HCT116 (cell line): ENCODE measurements at regions not wholly inside any gene's neighbourhood (a gene's known extent, or its start where the extent isn't known, plus 50 kb on each side); places are given as distances from the start of the nearest gene placed in this dataset.

Experiments used
- ATAC-seq: fragments of 200-7000 bp; cut with Tn5 transposase; 2 replicates; pipeline ENCODE4 v1.9.1; 2020; ENCODE audit warnings: mild to moderate bottlenecking, moderate library complexity
- BruUV-seq: library from RNA; stranded (reverse); fragments of 400-500 nt; replicated peaks from 2 replicates; lab custom pipeline; 2021; lab: Mats Ljungman, UMichigan
- CTCF ChIA-PET: fragments of 300-600 bp; sonication (Branson Sonifier 250); formaldehyde crosslinking; loops from one replicate; lab custom pipeline; 2021; ENCODE audit warnings: antibody characterized with exemption; lab: Charles Lee
- POLR2A ChIA-PET: fragments of 300-600, 350-600 bp; sonication (Branson Sonifier 250); formaldehyde crosslinking; loops from one replicate; lab custom pipeline; 2021; ENCODE audit warnings: antibody characterized with exemption; lab: Charles Lee
- RAD21 ChIA-PET, 2 experiments: fragments of 300-600 bp; sonication (Branson Sonifier 250); formaldehyde crosslinking; loops; one replicate each; lab custom pipeline; 2023; ENCODE audit warnings: low total read pairs in 2 of 2; ENCODE audit not compliant: uncharacterized antibody in 2 of 2, unreplicated experiment in 2 of 2, low non-redundant PET in 1 of 2; lab: Charles Lee
- DNase-seq: peaks from one replicate; pipeline ENCODE4 v3.0.0-alpha.2; 2010; ENCODE audit warnings: low read depth, low spot score
- H2AFZ ChIP-seq: fragments of 200-600 bp; shearing (Covaris generic), sonication (generic); 2 replicates; pipeline ENCODE4 v1.6.1; 2017; ENCODE audit warnings: low read depth, mixed run types, mixed read lengths, antibody characterized with exemption, low read length; ENCODE audit not compliant: poor library complexity, severe bottlenecking
- H3K27ac ChIP-seq: 2 replicates; pipeline ENCODE4 v1.5.1; 2012; ENCODE audit warnings: low read depth, low read length
- H3K27me3 ChIP-seq: fragments of 200-600 bp; sonication (generic); 2 replicates; pipeline ENCODE4 v1.6.1; 2016; ENCODE audit warnings: mixed run types, low read length, mixed read lengths; ENCODE audit not compliant: insufficient read depth
- H3K36me3 ChIP-seq, 2 experiments: fragments of 200-500 bp in 1 of 2; fragments of 200-600 bp in 1 of 2; sonication (Bioruptor generic) in 1 of 2; sonication (generic) in 1 of 2; 2 replicates each; pipeline versions ENCODE4 v1.5.1 to v1.6.1; 2014 to 2016; ENCODE audit warnings: low read length in 2 of 2, inconsistent platforms in 1 of 2, mixed read lengths in 1 of 2, mixed run types in 1 of 2; ENCODE audit not compliant: insufficient read depth in 2 of 2, control insufficient read depth in 1 of 2
- H3K4me1 ChIP-seq, 2 experiments: fragments of 200-600 bp in 1 of 2; sonication (generic) in 1 of 2; 2 replicates each; pipeline versions ENCODE4 v1.5.1 to v1.6.1; 2012 to 2017; ENCODE audit warnings: low read length in 2 of 2, inconsistent platforms in 1 of 2, mild to moderate bottlenecking in 1 of 2, mixed read lengths in 1 of 2, mixed run types in 1 of 2, moderate library complexity in 1 of 2; ENCODE audit not compliant: insufficient read depth in 2 of 2, control insufficient read depth in 1 of 2
- H3K4me2 ChIP-seq: fragments of 200-600 bp; sonication (generic); 2 replicates; pipeline ENCODE4 v1.6.1; 2017; ENCODE audit warnings: mixed run types, low read length, mixed read lengths
- H3K4me3 ChIP-seq, 2 experiments: fragments of 200-600 bp in 1 of 2; sonication (generic) in 1 of 2; replicated peaks in 1 of 2; 2 replicates each; pipeline ENCODE4 v1.5.1; 2011 to 2016; ENCODE audit warnings: low read length in 2 of 2, control low read depth in 1 of 2, low read depth in 1 of 2, mild to moderate bottlenecking in 1 of 2, mixed read lengths in 1 of 2, mixed run types in 1 of 2
- H3K79me2 ChIP-seq: fragments of 200-600 bp; sonication (generic); 2 replicates; pipeline ENCODE4 v1.6.1; 2017; ENCODE audit warnings: mild to moderate bottlenecking, mixed run types, low read length, moderate library complexity, mixed read lengths; ENCODE audit not compliant: insufficient read depth
- H3K9ac ChIP-seq: fragments of 200-600 bp; sonication (generic); 2 replicates; pipeline ENCODE4 v1.6.1; 2016; ENCODE audit warnings: low read length, mixed read lengths
- H3K9me2 ChIP-seq: fragments of 200-600 bp; sonication (generic), shearing (Covaris generic); 2 replicates; pipeline ENCODE4 v1.6.1; 2017; ENCODE audit warnings: mixed run types, mild to moderate bottlenecking, moderate library complexity; ENCODE audit not compliant: insufficient read depth
- H3K9me3 ChIP-seq, 2 experiments: fragments of 200-500 bp in 1 of 2; fragments of 200-600 bp in 1 of 2; sonication (Bioruptor generic) in 1 of 2; sonication (generic) in 1 of 2; 2 replicates each; pipeline ENCODE4 v1.6.1; 2014 to 2017; ENCODE audit warnings: low read length in 2 of 2, mixed read lengths in 2 of 2, inconsistent platforms in 1 of 2, low read depth in 1 of 2, mild to moderate bottlenecking in 1 of 2, mixed run types in 1 of 2, moderate library complexity in 1 of 2; ENCODE audit not compliant: control insufficient read depth in 1 of 2, insufficient read depth in 1 of 2
- H4K20me1 ChIP-seq: fragments of 200-600 bp; sonication (generic), shearing (Covaris generic); 2 replicates; pipeline ENCODE4 v1.6.1; 2017; ENCODE audit warnings: mixed run types, mild to moderate bottlenecking, moderate library complexity; ENCODE audit not compliant: insufficient read depth
- CBX3 ChIP-seq: IDR thresholded peaks from 2 replicates; pipeline ENCODE4 v1.6.1; 2012; ENCODE audit warnings: low read depth
- CEBPB ChIP-seq: IDR thresholded peaks from 2 replicates; pipeline ENCODE4 v1.6.1; 2012; ENCODE audit warnings: low read depth
- EZH2 ChIP-seq: fragments of 200-600 bp; sonication (generic); IDR thresholded peaks from 2 replicates; pipeline ENCODE4 v1.6.1; 2017; ENCODE audit warnings: antibody characterized with exemption, mixed run types
- FOSL1 ChIP-seq: IDR thresholded peaks from 2 replicates; pipeline ENCODE4 v1.6.1; 2012; ENCODE audit warnings: low read depth
- JUND ChIP-seq: IDR thresholded peaks from 2 replicates; pipeline ENCODE4 v1.6.1; 2012
- POLR2A ChIP-seq: IDR thresholded peaks from 2 replicates; pipeline ENCODE4 v1.7.0; 2011; ENCODE audit warnings: borderline replicate concordance; ENCODE audit not compliant: insufficient read depth, insufficient read length; ENCODE audit errors: extremely low read depth
- POLR2AphosphoS5 ChIP-seq: IDR thresholded peaks from 2 replicates; pipeline ENCODE4 v1.6.1; 2011; ENCODE audit warnings: mild to moderate bottlenecking, low read depth, low read length, moderate library complexity
- RAD21 ChIP-seq: IDR thresholded peaks from 2 replicates; pipeline ENCODE4 v1.6.1; 2012; ENCODE audit warnings: low read depth, mild to moderate bottlenecking
- SIN3A ChIP-seq: IDR thresholded peaks from 2 replicates; pipeline ENCODE4 v1.6.1; 2012; ENCODE audit warnings: low read depth
- SP1 ChIP-seq: IDR thresholded peaks from 2 replicates; pipeline ENCODE4 v1.6.1; 2012; ENCODE audit warnings: low read depth
- SRF ChIP-seq: IDR thresholded peaks from 2 replicates; pipeline ENCODE4 v1.6.1; 2012; ENCODE audit warnings: low read depth
- TCF7L2 ChIP-seq: IDR thresholded peaks from 2 replicates; pipeline ENCODE4 v1.7.0; 2011; ENCODE audit warnings: borderline replicate concordance, inconsistent platforms; ENCODE audit not compliant: insufficient read depth, insufficient read length; ENCODE audit errors: extremely low read depth
- YY1 ChIP-seq: IDR thresholded peaks from 2 replicates; pipeline ENCODE4 v1.6.1; 2011; ENCODE audit warnings: low read length, low read depth, moderate library complexity, mild to moderate bottlenecking; ENCODE audit not compliant: insufficient replicate concordance; ENCODE audit errors: extremely low read depth
- ZFX ChIP-seq: fragments of 450-650 bp; IDR thresholded peaks from 2 replicates; pipeline ENCODE4 v1.6.1; 2017
- intact Hi-C: fragments of 100-400 bp; cut with micrococcal nuclease; formaldehyde crosslinking; loops from 2 replicates; pipeline ENCODE4 v1.10.0; 2022
- TF ChIP-seq, protein P1 (sequence below), 3 experiments: fragments of 200-600 bp in 1 of 3; sonication (generic) in 1 of 3; IDR thresholded peaks in 2 of 3; conservative IDR thresholded peaks in 1 of 3; 2 replicates each; pipeline ENCODE4 v1.5.1; 2012 to 2017; ENCODE audit warnings: low read depth in 2 of 3, low read length in 2 of 3, antibody characterized with exemption in 1 of 3, borderline replicate concordance in 1 of 3, control low read depth in 1 of 3, mild to moderate bottlenecking in 1 of 3, mixed read lengths in 1 of 3, mixed run types in 1 of 3, moderate library complexity in 1 of 3; ENCODE audit not compliant: insufficient read depth in 1 of 3
- TF ChIP-seq, protein P2 (sequence below): IDR thresholded peaks from 2 replicates; pipeline ENCODE4 v1.6.1; 2012; ENCODE audit warnings: low read depth
- TF ChIP-seq, protein P3 (sequence below): IDR thresholded peaks from 2 replicates; pipeline ENCODE4 v1.6.1; 2012

DNA sequence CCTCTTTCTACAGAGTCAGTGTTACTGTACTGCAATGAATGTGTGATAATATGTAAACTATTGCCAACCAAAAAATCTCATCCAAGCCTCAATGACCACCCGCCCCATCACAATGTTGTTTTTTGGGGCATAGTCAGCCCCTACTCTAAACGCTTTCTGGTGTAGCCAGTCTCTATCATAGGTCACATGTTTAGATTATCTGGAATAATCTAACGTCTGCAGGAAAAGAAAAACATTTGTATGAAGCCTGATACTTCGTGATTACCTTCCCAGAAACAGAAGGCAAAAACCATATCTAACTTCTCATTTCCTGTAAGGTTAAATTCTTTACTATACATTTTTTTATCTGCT lies 1331.8 kb upstream of the GBE1 start:
- Histone ChIP-seq H3K4me3 (no peak overlapping the region), H4K20me1 (no peaks in the 10 kb centered on the region), H3K9me2 (no peaks in the 10 kb centered on the region), H3K27me3 (no peaks in the 10 kb centered on the region), H3K79me2 (no peaks in the 10 kb centered on the region), H3K4me2 (no peak overlapping the region), H3K9ac (no peak overlapping the region), H3K27ac (no peak overlapping the region), H3K36me3 (no peaks in the 10 kb centered on the region), H3K4me1 (no peaks in the 10 kb centered on the region), H3K9me3 (peaks cover 6 to 19% of the 10 kb centered on the region in 2 experiments; a peak in 3 of 4 replicates), H2AFZ (no peak overlapping the region)
- BruUV-seq = no TSS peak
- intact Hi-C loops = no loop called here
- ATAC-seq (no peak), DNase-seq (no peak)
- POLR2A ChIA-PET = no interaction called here
- RAD21 ChIA-PET = no interaction called here
- CTCF ChIA-PET = no interaction called here
- no peak for TF ChIP-seq SRF
- no peak for TF ChIP-seq ZFX
- TF ChIP-seq, protein P1, sequence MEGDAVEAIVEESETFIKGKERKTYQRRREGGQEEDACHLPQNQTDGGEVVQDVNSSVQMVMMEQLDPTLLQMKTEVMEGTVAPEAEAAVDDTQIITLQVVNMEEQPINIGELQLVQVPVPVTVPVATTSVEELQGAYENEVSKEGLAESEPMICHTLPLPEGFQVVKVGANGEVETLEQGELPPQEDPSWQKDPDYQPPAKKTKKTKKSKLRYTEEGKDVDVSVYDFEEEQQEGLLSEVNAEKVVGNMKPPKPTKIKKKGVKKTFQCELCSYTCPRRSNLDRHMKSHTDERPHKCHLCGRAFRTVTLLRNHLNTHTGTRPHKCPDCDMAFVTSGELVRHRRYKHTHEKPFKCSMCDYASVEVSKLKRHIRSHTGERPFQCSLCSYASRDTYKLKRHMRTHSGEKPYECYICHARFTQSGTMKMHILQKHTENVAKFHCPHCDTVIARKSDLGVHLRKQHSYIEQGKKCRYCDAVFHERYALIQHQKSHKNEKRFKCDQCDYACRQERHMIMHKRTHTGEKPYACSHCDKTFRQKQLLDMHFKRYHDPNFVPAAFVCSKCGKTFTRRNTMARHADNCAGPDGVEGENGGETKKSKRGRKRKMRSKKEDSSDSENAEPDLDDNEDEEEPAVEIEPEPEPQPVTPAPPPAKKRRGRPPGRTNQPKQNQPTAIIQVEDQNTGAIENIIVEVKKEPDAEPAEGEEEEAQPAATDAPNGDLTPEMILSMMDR (IDR thresholded peaks at IDR 0.05 in 2 of 3, conservative IDR thresholded peaks at IDR 0.05 in 1 of 3; ENCODE audit: borderline replicate concordance in 1 of 3, insufficient read depth in 1 of 3, low read depth in 2 of 3, low read length in 2 of 3) = no peak
- TF ChIP-seq EZH2 = no peak

- BruUV-seq = no TSS peak
- H4K20me1 ChIP-seq = no peaks in the 10 kb centered on the region
- DNase-seq = no peak
- no peaks in the 10 kb centered on the region for H3K27me3 ChIP-seq
- H3K9ac ChIP-seq = no peak overlapping the region
- intact Hi-C loops = no loop called here
- RAD21 ChIA-PET = no interaction called here
- no peak overlapping the region for H2AFZ ChIP-seq
- no peaks in the 10 kb centered on the region for H3K79me2 ChIP-seq
- H3K4me2 ChIP-seq = no peak overlapping the region
- no peaks in the 10 kb centered on the region for H3K9me2 ChIP-seq
- H3K9me3 ChIP-seq = peaks cover 6 to 19% of the 10 kb centered on the region in 2 experiments; a peak in 3 of 4 replicates
- POLR2A ChIA-PET = no interaction called here
- no peaks in the 10 kb centered on the region for H3K36me3 ChIP-seq
- H3K4me3 ChIP-seq = no peak overlapping the region
- H3K4me1 ChIP-seq = no peaks in the 10 kb centered on the region
- H3K27ac ChIP-seq = no peak overlapping the region
- no peak for TF ChIP-seq JUND
- TF ChIP-seq FOSL1 = no peak
- no peak for TF ChIP-seq CBX3
- TF ChIP-seq, protein P2, sequence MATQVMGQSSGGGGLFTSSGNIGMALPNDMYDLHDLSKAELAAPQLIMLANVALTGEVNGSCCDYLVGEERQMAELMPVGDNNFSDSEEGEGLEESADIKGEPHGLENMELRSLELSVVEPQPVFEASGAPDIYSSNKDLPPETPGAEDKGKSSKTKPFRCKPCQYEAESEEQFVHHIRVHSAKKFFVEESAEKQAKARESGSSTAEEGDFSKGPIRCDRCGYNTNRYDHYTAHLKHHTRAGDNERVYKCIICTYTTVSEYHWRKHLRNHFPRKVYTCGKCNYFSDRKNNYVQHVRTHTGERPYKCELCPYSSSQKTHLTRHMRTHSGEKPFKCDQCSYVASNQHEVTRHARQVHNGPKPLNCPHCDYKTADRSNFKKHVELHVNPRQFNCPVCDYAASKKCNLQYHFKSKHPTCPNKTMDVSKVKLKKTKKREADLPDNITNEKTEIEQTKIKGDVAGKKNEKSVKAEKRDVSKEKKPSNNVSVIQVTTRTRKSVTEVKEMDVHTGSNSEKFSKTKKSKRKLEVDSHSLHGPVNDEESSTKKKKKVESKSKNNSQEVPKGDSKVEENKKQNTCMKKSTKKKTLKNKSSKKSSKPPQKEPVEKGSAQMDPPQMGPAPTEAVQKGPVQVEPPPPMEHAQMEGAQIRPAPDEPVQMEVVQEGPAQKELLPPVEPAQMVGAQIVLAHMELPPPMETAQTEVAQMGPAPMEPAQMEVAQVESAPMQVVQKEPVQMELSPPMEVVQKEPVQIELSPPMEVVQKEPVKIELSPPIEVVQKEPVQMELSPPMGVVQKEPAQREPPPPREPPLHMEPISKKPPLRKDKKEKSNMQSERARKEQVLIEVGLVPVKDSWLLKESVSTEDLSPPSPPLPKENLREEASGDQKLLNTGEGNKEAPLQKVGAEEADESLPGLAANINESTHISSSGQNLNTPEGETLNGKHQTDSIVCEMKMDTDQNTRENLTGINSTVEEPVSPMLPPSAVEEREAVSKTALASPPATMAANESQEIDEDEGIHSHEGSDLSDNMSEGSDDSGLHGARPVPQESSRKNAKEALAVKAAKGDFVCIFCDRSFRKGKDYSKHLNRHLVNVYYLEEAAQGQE = no peak
- TF ChIP-seq YY1 = no peak
- TF ChIP-seq, protein P3, sequence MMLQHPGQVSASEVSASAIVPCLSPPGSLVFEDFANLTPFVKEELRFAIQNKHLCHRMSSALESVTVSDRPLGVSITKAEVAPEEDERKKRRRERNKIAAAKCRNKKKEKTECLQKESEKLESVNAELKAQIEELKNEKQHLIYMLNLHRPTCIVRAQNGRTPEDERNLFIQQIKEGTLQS = no peak
- no peak for TF ChIP-seq TCF7L2
- no peak for TF ChIP-seq SP1
- no peak for TF ChIP-seq CEBPB
- TF ChIP-seq SIN3A = no peak
- no peak for TF ChIP-seq RAD21
- TF ChIP-seq POLR2AphosphoS5 = no peak
- TF ChIP-seq POLR2A = no peak
- no peak for ATAC-seq
- CTCF ChIA-PET = no interaction called here
These were observed 1331.2 kb upstream of the GBE1 start for GRCh38 chr3:83092521-83093221.
